ENCODE measurements at regions not wholly inside any gene's neighbourhood (a gene's known extent, or its start where the extent isn't known, plus 50 kb on each side); places are given as distances from the start of the nearest gene placed in this dataset.

GRCh38 chr18:43539862-43540261, 262.6 kb upstream of the SYT4 start:
- H3K79me2 ChIP-seq (ENCODE audit: low read depth): no peaks in the 10 kb centered on the region
- no peaks in the 10 kb centered on the region for H3K4me1 ChIP-seq
- TF ChIP-seq, protein P1, sequence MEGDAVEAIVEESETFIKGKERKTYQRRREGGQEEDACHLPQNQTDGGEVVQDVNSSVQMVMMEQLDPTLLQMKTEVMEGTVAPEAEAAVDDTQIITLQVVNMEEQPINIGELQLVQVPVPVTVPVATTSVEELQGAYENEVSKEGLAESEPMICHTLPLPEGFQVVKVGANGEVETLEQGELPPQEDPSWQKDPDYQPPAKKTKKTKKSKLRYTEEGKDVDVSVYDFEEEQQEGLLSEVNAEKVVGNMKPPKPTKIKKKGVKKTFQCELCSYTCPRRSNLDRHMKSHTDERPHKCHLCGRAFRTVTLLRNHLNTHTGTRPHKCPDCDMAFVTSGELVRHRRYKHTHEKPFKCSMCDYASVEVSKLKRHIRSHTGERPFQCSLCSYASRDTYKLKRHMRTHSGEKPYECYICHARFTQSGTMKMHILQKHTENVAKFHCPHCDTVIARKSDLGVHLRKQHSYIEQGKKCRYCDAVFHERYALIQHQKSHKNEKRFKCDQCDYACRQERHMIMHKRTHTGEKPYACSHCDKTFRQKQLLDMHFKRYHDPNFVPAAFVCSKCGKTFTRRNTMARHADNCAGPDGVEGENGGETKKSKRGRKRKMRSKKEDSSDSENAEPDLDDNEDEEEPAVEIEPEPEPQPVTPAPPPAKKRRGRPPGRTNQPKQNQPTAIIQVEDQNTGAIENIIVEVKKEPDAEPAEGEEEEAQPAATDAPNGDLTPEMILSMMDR (IDR thresholded peaks at IDR 0.05): no peak
- TF ChIP-seq EZH2phosphoT487 (IDR thresholded peaks at IDR 0.05): no peak
- no peak for TF ChIP-seq EZH2 (IDR thresholded peaks at IDR 0.05)
- Mint-ChIP-seq H3K4me3 (no peak overlapping the region), H3K36me3 (no peaks in the 10 kb centered on the region), H3K27ac (no peak overlapping the region), H3K4me1 (no peaks in the 10 kb centered on the region), H3K27me3 (ENCODE audit: insufficient read depth, low read depth) (no peaks in the 10 kb centered on the region), H3K9me3 (peaks cover 3% of the 10 kb centered on the region)
- H3K4me3 ChIP-seq: no peak overlapping the region
- H3K9me3 ChIP-seq (ENCODE audit: low read depth): no peaks in the 10 kb centered on the region
- H3F3A ChIP-seq (ENCODE audit: low read depth): no peaks in the 10 kb centered on the region
- no peak overlapping the region for H3K4me2 ChIP-seq
- no peaks in the 10 kb centered on the region for H3K36me3 ChIP-seq
- no peak overlapping the region for H2AFZ ChIP-seq (replicated peaks)
- no peak for DNase-seq (ENCODE audit: low spot score)
- H3K27ac ChIP-seq: no peak overlapping the region
- H3K27me3 ChIP-seq: no peaks in the 10 kb centered on the region
- H3K9ac ChIP-seq: no peak overlapping the region
- no peaks in the 10 kb centered on the region for H4K20me1 ChIP-seq (ENCODE audit: low read depth)

GRCh38 chr18:43542016-43542415, 264.7 kb upstream of the SYT4 start:
- peaks cover 3% of the 10 kb centered on the region for H3K9me3 Mint-ChIP-seq
- H3K27ac Mint-ChIP-seq: no peak overlapping the region
- Histone ChIP-seq H3K4me3 (no peak overlapping the region), H3K36me3 (no peaks in the 10 kb centered on the region), H3K27ac (no peak overlapping the region), H3K4me2 (no peak overlapping the region), H3F3A (ENCODE audit: low read depth) (no peaks in the 10 kb centered on the region), H4K20me1 (ENCODE audit: low read depth) (no peaks in the 10 kb centered on the region), H2AFZ (replicated peaks) (no peak overlapping the region), H3K9me3 (ENCODE audit: low read depth) (no peaks in the 10 kb centered on the region), H3K9ac (no peak overlapping the region), H3K4me1 (no peaks in the 10 kb centered on the region), H3K27me3 (no peaks in the 10 kb centered on the region), H3K79me2 (ENCODE audit: low read depth) (no peaks in the 10 kb centered on the region)
- H3K4me3 Mint-ChIP-seq: no peak overlapping the region
- no peak for DNase-seq (ENCODE audit: low spot score)
- H3K36me3 Mint-ChIP-seq: no peaks in the 10 kb centered on the region
- TF ChIP-seq EZH2phosphoT487 (IDR thresholded peaks at IDR 0.05) (no peak), EZH2 (IDR thresholded peaks at IDR 0.05) (no peak)
- TF ChIP-seq, protein P1 (IDR thresholded peaks at IDR 0.05): no peak
- H3K27me3 Mint-ChIP-seq (ENCODE audit: insufficient read depth, low read depth): no peaks in the 10 kb centered on the region
- no peaks in the 10 kb centered on the region for H3K4me1 Mint-ChIP-seq

DNA sequence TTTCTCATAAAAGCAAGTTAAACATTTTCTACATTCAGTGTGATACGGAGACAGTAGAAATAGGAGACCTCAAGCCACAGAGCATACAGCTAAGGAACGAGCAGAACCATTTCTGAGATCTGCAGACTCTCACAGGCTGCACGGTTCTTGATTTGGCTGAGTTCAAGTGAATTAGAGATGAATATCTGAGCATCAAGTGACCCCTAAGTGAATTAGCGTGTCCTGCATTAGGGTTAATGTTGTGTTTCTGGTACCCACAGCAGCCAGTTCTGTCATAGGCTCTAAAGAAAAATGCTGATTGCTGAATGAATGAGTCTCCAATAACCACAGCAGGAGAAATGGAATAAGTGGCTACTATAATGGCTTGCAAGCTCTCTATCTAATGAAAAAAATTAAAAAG, 265.9 kb upstream of the SYT4 start:
- H3K79me2 ChIP-seq (ENCODE audit: low read depth): no peaks in the 10 kb centered on the region
- no peaks in the 10 kb centered on the region for H3K4me1 Mint-ChIP-seq

More for the DNA sequence above, 265.9 kb upstream of the SYT4 start:
- Mint-ChIP-seq H3K27me3 (ENCODE audit: insufficient read depth, low read depth) (no peaks in the 10 kb centered on the region), H3K9me3 (peaks cover 3% of the 10 kb centered on the region), H3K27ac (no peak overlapping the region), H3K4me3 (no peak overlapping the region), H3K36me3 (no peaks in the 10 kb centered on the region)
- Histone ChIP-seq H2AFZ (replicated peaks) (no peak overlapping the region), H3K27me3 (no peaks in the 10 kb centered on the region), H3K4me3 (no peak overlapping the region), H4K20me1 (ENCODE audit: low read depth) (no peaks in the 10 kb centered on the region), H3K9me3 (ENCODE audit: low read depth) (no peaks in the 10 kb centered on the region), H3F3A (ENCODE audit: low read depth) (no peaks in the 10 kb centered on the region), H3K36me3 (no peaks in the 10 kb centered on the region), H3K4me2 (no peak overlapping the region), H3K27ac (no peak overlapping the region), H3K4me1 (no peaks in the 10 kb centered on the region), H3K9ac (no peak overlapping the region)
- TF ChIP-seq EZH2phosphoT487 (IDR thresholded peaks at IDR 0.05) (no peak), EZH2 (IDR thresholded peaks at IDR 0.05) (no peak)
- TF ChIP-seq, protein P1 (IDR thresholded peaks at IDR 0.05): no peak
- no peak for DNase-seq (ENCODE audit: low spot score)

Data from neural progenitor cell (in vitro differentiated cells).